ENCODE measurements at regions not wholly inside any gene's neighbourhood (a gene's known extent, or its start where the extent isn't known, plus 50 kb on each side); places are given as distances from the start of the nearest gene placed in this dataset.

- DNase-seq: no peak
These were observed 95.5 kb downstream of the FAM204A start for GRCh38 chr10:118246332-118247295.

- no peak for DNase-seq
These were observed 98.2 kb downstream of the FAM204A start for GRCh38 chr10:118243907-118244306.

GRCh38 chr10:118241229-118242137 lies 100.6 kb downstream of the FAM204A start:
- DNase-seq: peak; percentile 9 to 59 (median 43)

GRCh38 chr10:118239236-118239630 lies 102.9 kb downstream of the FAM204A start:
- no peak for DNase-seq

GRCh38 chr10:118238573-118239235 lies 103.4 kb downstream of the FAM204A start:
- DNase-seq: no peak

- no peak for DNase-seq
These were observed 104.2 kb downstream of the FAM204A start for GRCh38 chr10:118237930-118238329.

- no peak for DNase-seq
These were observed 107.4 kb downstream of the FAM204A start for GRCh38 chr10:118234683-118235082.

GRCh38 chr10:118220346-118220850 lies 121.7 kb downstream of the FAM204A start:
- no peak for DNase-seq

GRCh38 chr10:118218562-118218961 lies 123.6 kb downstream of the FAM204A start:
- no peak for DNase-seq

- DNase-seq: no peak
These were observed 125.5 kb downstream of the FAM204A start for GRCh38 chr10:118216571-118217170.

GRCh38 chr10:118216020-118216419 lies 126.1 kb downstream of the FAM204A start:
- DNase-seq: no peak

GRCh38 chr10:118214776-118215175 lies 127.3 kb downstream of the FAM204A start:
- no peak for DNase-seq

- no peak for DNase-seq
These were observed 128.7 kb downstream of the FAM204A start for GRCh38 chr10:118213436-118213835.

GRCh38 chr10:118210276-118210675 lies 131.8 kb downstream of the FAM204A start:
- DNase-seq: no peak

GRCh38 chr10:118209215-118209614 lies 132.9 kb downstream of the FAM204A start:
- DNase-seq: no peak

- no peak for DNase-seq
These were observed 134.6 kb downstream of the FAM204A start for GRCh38 chr10:118207470-118208007.

- DNase-seq: no peak
These were observed 137.7 kb downstream of the FAM204A start for GRCh38 chr10:118204292-118204943.

GRCh38 chr10:118203461-118203860 lies 138.7 kb downstream of the FAM204A start:
- DNase-seq: no peak

- DNase-seq: no peak
These were observed 146.4 kb downstream of the FAM204A start for GRCh38 chr10:118195729-118196128.

- DNase-seq: no peak
These were observed 146.9 kb upstream of the RAB11FIP2 start for GRCh38 chr10:118193642-118194041.

GRCh38 chr10:118181021-118181420 lies 134.3 kb upstream of the RAB11FIP2 start:
- no peak for DNase-seq
